GM12878 (cell line): ENCODE measurements at regions not wholly inside any gene's neighbourhood (a gene's known extent, or its start where the extent isn't known, plus 50 kb on each side); places are given as distances from the start of the nearest gene placed in this dataset.

Source experiments
- ATAC-seq: fragments of 200-7000 bp; cut with Tn5 transposase; 3 replicates; pipeline ENCODE4 v1.9.1; 2020; ENCODE audit warnings: mild to moderate bottlenecking, moderate library complexity
- BruUV-seq: library from RNA; stranded (reverse); fragments of 400-500 nt; replicated peaks from 2 replicates; lab custom pipeline; 2021; lab: Mats Ljungman, UMichigan
- CTCF ChIA-PET: fragments of 300-600 bp; sonication (Branson Sonifier 250); formaldehyde crosslinking; extraction: SDS; loops from one replicate; lab custom pipeline; 2021; ENCODE audit warnings: inconsistent platforms; lab: Yijun Ruan, JAX
- POLR2A ChIA-PET: fragments of 350-600 bp; formaldehyde crosslinking; extraction: SDS; loops from one replicate; lab custom pipeline; 2021; ENCODE audit warnings: inconsistent platforms; lab: Charles Lee
- RAD21 ChIA-PET: fragments of 300-600 bp; sonication (Branson Sonifier 250); formaldehyde crosslinking; loops from one replicate; lab custom pipeline; 2023; ENCODE audit warnings: antibody characterized with exemption; ENCODE audit not compliant: unreplicated experiment; lab: Charles Lee
- SMC1A ChIA-PET: fragments of 300-600 bp; sonication (Branson Sonifier 250); formaldehyde crosslinking; loops from one replicate; lab custom pipeline; 2023; ENCODE audit not compliant: unreplicated experiment, uncharacterized antibody; lab: Charles Lee
- DNase-seq: peaks from one replicate; pipeline ENCODE4 v3.0.0-alpha.2; 2011; ENCODE audit warnings: low read depth, low spot score
- FAIRE-seq: peaks from 3 replicates; lab custom pipeline; 2011; peaks lifted over from hg19 to GRCh38; lab: Jason Lieb, UNC
- H2AFZ ChIP-seq: 2 replicates; pipeline ENCODE4 v1.6.0; 2011; ENCODE audit warnings: low read depth, low read length, control low read depth; ENCODE audit not compliant: control insufficient read depth
- H3K27ac ChIP-seq: 2 replicates; pipeline ENCODE4 v1.5.1; 2011; ENCODE audit warnings: control low read depth; ENCODE audit not compliant: control insufficient read depth, insufficient read depth
- H3K27me3 ChIP-seq, 2 experiments: replicated peaks in 1 of 2; 2 replicates each; pipeline versions ENCODE4 v1.6.0 to v1.6.1; 2011; ENCODE audit warnings: low read length in 1 of 2; ENCODE audit not compliant: control insufficient read depth in 2 of 2, insufficient read depth in 2 of 2
- H3K36me3 ChIP-seq, 2 experiments: 2 replicates each; pipeline ENCODE4 v1.5.1; 2011; ENCODE audit warnings: low read length in 1 of 2; ENCODE audit not compliant: control insufficient read depth in 2 of 2, insufficient read depth in 2 of 2
- H3K4me1 ChIP-seq: 2 replicates; pipeline ENCODE4 v1.6.1; 2011; ENCODE audit warnings: mild to moderate bottlenecking, low read length, moderate library complexity, mixed read lengths; ENCODE audit not compliant: control insufficient read depth, insufficient read depth
- H3K4me2 ChIP-seq: 2 replicates; pipeline ENCODE4 v1.6.0; 2011; ENCODE audit warnings: control low read depth; ENCODE audit not compliant: control insufficient read depth, insufficient read depth
- H3K4me3 ChIP-seq: fragments of 200-600 bp; sonication (generic); 2 replicates; pipeline ENCODE4 v1.5.1; 2016
- H3K79me2 ChIP-seq: 2 replicates; pipeline ENCODE4 v1.6.0; 2011; ENCODE audit warnings: low read length; ENCODE audit not compliant: control insufficient read depth, insufficient read depth
- H3K9ac ChIP-seq: 2 replicates; pipeline ENCODE4 v1.8.0; 2011; ENCODE audit warnings: low read length, control low read depth, mixed read lengths; ENCODE audit not compliant: control insufficient read depth, insufficient read depth
- H3K9me3 ChIP-seq: replicated peaks from 3 replicates; pipeline ENCODE4 v1.5.1; 2011; ENCODE audit warnings: mild to moderate bottlenecking, low read length; ENCODE audit not compliant: control insufficient read depth, insufficient read depth
- H4K20me1 ChIP-seq: 2 replicates; pipeline ENCODE4 v1.6.0; 2011; ENCODE audit not compliant: control insufficient read depth, insufficient read depth
- BCL11A ChIP-seq: IDR thresholded peaks from 2 replicates; pipeline ENCODE4 v1.6.1; 2011; ENCODE audit warnings: low read depth, low read length
- EGR1 ChIP-seq, 2 experiments: IDR thresholded peaks; 1 replicate in 1 of 2; 2 replicates in 1 of 2; pipeline ENCODE4 v1.6.1; 2011 to 2012; ENCODE audit warnings: low read depth in 2 of 2, low read length in 2 of 2, borderline replicate concordance in 1 of 2, mild to moderate bottlenecking in 1 of 2, moderate library complexity in 1 of 2
- MTA2 ChIP-seq: fragments of 450-650 bp; IDR thresholded peaks from 2 replicates; pipeline ENCODE4 v1.6.1; 2016; ENCODE audit warnings: low read depth, mild to moderate bottlenecking, moderate library complexity
- NFYA ChIP-seq: IDR thresholded peaks from 2 replicates; pipeline ENCODE4 v1.6.1; 2011; ENCODE audit warnings: low read depth, mild to moderate bottlenecking, low read length, improper control_type of control experiment, borderline replicate concordance
- NR2F1 ChIP-seq: fragments of 450-650 bp; conservative IDR thresholded peaks from 2 replicates; pipeline ENCODE4 v1.6.1; 2017; ENCODE audit warnings: mild to moderate bottlenecking
- SIN3A ChIP-seq: IDR thresholded peaks from 2 replicates; pipeline ENCODE4 v1.6.1; 2012; ENCODE audit warnings: low read depth, low read length, improper control_type of control experiment
- SREBF2 ChIP-seq: IDR thresholded peaks from 2 replicates; pipeline ENCODE4 v1.6.1; 2012; ENCODE audit warnings: mild to moderate bottlenecking, low read length
- ZZZ3 ChIP-seq: IDR thresholded peaks from 2 replicates; pipeline ENCODE4 v1.6.1; 2011; ENCODE audit warnings: low read depth; ENCODE audit not compliant: control insufficient read depth, insufficient read length
- in situ Hi-C: fragments of 300-500 bp; cut with MboI; formaldehyde crosslinking; loops from 9 replicates; pipeline ENCODE4 v1.14.3; 2018; ENCODE audit warnings: mixed read lengths
- intact Hi-C: fragments of 100-400 bp; cut with micrococcal nuclease; formaldehyde crosslinking; loops from one replicate; pipeline ENCODE4 v1.14.2; 2022; ENCODE audit not compliant: unreplicated experiment
- TF ChIP-seq, protein P1 (sequence below): fragments of 450-650 bp; IDR thresholded peaks from 2 replicates; pipeline ENCODE4 v1.6.1; 2017; ENCODE audit warnings: borderline replicate concordance
- TF ChIP-seq, protein P2 (sequence below): fragments of 450-650 bp; IDR thresholded peaks from 2 replicates; pipeline ENCODE4 v1.6.1; 2017; ENCODE audit warnings: mild to moderate bottlenecking, moderate library complexity
- TF ChIP-seq, protein P3 (sequence below): IDR thresholded peaks from 2 replicates; pipeline ENCODE4 v1.6.1; 2011; ENCODE audit warnings: borderline replicate concordance, low read depth, mild to moderate bottlenecking, moderate library complexity, low read length; ENCODE audit not compliant: insufficient read depth, poor library complexity, severe bottlenecking
- TF ChIP-seq, protein P4 (sequence below): fragments of 450-650 bp; formaldehyde crosslinking; IDR thresholded peaks from 2 replicates; pipeline ENCODE4 v1.5.0; 2022; ENCODE audit warnings: mild to moderate bottlenecking, missing genetic modification characterization

DNA sequence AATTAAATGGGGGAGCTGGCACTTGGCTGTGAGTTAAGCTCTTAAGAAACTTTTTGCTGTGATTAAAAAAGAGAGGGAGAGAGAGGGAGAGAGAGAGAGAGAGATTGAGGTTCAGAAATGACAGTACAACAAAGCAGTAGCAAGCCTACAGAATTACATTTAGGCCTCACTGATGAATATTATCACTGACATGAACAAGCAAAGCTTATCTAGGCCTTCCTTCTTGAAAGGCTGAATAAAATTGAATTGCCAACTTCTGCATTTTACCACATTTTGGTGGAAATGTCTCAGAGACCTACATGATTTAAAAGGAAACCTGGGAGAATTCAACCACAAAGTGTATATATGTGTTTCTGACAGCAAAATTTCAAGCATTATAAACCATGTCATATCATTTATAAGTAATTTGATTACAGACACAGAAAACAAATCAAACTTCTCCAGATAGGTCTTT is 530.8 kb downstream of the SOX2 start:
- no peak overlapping the region for H3K4me2 ChIP-seq
- H3K4me1 ChIP-seq: no peaks in the 10 kb centered on the region
- H4K20me1 ChIP-seq: no peaks in the 10 kb centered on the region
- no peaks in the 10 kb centered on the region; the same call in 2 of the 3 replicates for H3K9me3 ChIP-seq
- H3K79me2 ChIP-seq: no peaks in the 10 kb centered on the region
- in situ Hi-C loops: no loop called here
- ATAC-seq: no peak
- POLR2A ChIA-PET: no interaction called here
- FAIRE-seq: no peak
- H3K27me3 ChIP-seq: peaks cover 0 to 2% of the 10 kb centered on the region in 2 experiments; a peak in 1 of 4 replicates
- CTCF ChIA-PET: no interaction called here
- H2AFZ ChIP-seq: no peak overlapping the region
- SMC1A ChIA-PET: interaction anchor here (0.6 to 2.0 kb wide), 2 partner anchors 9 to 1614 kb away, joined by 3 to 4 read pairs; no protein-coding TSS in a partner anchor
- no peak overlapping the region for H3K4me3 ChIP-seq
- intact Hi-C loops: loop anchor here (10.0 kb wide), 1 partner anchor 372 kb away; no protein-coding TSS in a partner anchor
- no peak for DNase-seq
- H3K36me3 ChIP-seq: no peaks in the 10 kb centered on the region
- RAD21 ChIA-PET: no interaction called here
- BruUV-seq: no TSS peak
- H3K9ac ChIP-seq: no peak overlapping the region
- no peak overlapping the region for H3K27ac ChIP-seq
- TF ChIP-seq, protein P1, sequence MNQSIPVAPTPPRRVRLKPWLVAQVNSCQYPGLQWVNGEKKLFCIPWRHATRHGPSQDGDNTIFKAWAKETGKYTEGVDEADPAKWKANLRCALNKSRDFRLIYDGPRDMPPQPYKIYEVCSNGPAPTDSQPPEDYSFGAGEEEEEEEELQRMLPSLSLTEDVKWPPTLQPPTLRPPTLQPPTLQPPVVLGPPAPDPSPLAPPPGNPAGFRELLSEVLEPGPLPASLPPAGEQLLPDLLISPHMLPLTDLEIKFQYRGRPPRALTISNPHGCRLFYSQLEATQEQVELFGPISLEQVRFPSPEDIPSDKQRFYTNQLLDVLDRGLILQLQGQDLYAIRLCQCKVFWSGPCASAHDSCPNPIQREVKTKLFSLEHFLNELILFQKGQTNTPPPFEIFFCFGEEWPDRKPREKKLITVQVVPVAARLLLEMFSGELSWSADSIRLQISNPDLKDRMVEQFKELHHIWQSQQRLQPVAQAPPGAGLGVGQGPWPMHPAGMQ: no peak
- no peak for TF ChIP-seq NR2F1
- TF ChIP-seq, protein P2, sequence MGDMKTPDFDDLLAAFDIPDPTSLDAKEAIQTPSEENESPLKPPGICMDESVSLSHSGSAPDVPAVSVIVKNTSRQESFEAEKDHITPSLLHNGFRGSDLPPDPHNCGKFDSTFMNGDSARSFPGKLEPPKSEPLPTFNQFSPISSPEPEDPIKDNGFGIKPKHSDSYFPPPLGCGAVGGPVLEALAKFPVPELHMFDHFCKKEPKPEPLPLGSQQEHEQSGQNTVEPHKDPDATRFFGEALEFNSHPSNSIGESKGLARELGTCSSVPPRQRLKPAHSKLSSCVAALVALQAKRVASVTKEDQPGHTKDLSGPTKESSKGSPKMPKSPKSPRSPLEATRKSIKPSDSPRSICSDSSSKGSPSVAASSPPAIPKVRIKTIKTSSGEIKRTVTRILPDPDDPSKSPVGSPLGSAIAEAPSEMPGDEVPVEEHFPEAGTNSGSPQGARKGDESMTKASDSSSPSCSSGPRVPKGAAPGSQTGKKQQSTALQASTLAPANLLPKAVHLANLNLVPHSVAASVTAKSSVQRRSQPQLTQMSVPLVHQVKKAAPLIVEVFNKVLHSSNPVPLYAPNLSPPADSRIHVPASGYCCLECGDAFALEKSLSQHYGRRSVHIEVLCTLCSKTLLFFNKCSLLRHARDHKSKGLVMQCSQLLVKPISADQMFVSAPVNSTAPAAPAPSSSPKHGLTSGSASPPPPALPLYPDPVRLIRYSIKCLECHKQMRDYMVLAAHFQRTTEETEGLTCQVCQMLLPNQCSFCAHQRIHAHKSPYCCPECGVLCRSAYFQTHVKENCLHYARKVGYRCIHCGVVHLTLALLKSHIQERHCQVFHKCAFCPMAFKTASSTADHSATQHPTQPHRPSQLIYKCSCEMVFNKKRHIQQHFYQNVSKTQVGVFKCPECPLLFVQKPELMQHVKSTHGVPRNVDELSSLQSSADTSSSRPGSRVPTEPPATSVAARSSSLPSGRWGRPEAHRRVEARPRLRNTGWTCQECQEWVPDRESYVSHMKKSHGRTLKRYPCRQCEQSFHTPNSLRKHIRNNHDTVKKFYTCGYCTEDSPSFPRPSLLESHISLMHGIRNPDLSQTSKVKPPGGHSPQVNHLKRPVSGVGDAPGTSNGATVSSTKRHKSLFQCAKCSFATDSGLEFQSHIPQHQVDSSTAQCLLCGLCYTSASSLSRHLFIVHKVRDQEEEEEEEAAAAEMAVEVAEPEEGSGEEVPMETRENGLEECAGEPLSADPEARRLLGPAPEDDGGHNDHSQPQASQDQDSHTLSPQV: no peak
- TF ChIP-seq, protein P3, sequence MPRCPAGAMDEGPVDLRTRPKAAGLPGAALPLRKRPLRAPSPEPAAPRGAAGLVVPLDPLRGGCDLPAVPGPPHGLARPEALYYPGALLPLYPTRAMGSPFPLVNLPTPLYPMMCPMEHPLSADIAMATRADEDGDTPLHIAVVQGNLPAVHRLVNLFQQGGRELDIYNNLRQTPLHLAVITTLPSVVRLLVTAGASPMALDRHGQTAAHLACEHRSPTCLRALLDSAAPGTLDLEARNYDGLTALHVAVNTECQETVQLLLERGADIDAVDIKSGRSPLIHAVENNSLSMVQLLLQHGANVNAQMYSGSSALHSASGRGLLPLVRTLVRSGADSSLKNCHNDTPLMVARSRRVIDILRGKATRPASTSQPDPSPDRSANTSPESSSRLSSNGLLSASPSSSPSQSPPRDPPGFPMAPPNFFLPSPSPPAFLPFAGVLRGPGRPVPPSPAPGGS: no peak
- no peak for TF ChIP-seq SIN3A
- no peak for TF ChIP-seq EGR1 (IDR thresholded peaks at IDR 0.05; ENCODE audit: borderline replicate concordance in 1 of 2, low read depth in 2 of 2, low read length in 2 of 2)
- TF ChIP-seq BCL11A: no peak
- TF ChIP-seq NFYA: no peak
- TF ChIP-seq ZZZ3: no peak
- TF ChIP-seq, protein P4, sequence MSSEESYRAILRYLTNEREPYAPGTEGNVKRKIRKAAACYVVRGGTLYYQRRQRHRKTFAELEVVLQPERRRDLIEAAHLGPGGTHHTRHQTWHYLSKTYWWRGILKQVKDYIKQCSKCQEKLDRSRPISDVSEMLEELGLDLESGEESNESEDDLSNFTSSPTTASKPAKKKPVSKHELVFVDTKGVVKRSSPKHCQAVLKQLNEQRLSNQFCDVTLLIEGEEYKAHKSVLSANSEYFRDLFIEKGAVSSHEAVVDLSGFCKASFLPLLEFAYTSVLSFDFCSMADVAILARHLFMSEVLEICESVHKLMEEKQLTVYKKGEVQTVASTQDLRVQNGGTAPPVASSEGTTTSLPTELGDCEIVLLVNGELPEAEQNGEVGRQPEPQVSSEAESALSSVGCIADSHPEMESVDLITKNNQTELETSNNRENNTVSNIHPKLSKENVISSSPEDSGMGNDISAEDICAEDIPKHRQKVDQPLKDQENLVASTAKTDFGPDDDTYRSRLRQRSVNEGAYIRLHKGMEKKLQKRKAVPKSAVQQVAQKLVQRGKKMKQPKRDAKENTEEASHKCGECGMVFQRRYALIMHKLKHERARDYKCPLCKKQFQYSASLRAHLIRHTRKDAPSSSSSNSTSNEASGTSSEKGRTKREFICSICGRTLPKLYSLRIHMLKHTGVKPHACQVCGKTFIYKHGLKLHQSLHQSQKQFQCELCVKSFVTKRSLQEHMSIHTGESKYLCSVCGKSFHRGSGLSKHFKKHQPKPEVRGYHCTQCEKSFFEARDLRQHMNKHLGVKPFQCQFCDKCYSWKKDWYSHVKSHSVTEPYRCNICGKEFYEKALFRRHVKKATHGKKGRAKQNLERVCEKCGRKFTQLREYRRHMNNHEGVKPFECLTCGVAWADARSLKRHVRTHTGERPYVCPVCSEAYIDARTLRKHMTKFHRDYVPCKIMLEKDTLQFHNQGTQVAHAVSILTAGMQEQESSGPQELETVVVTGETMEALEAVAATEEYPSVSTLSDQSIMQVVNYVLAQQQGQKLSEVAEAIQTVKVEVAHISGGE (CRISPR knock-in tag): no peak
- no peak for TF ChIP-seq SREBF2
- TF ChIP-seq MTA2: no peak
